AG09319 (cell line): ENCODE measurements at regions not wholly inside any gene's neighbourhood (a gene's known extent, or its start where the extent isn't known, plus 50 kb on each side); places are given as distances from the start of the nearest gene placed in this dataset.

Source experiments
- DNase-seq: peaks from one replicate; pipeline ENCODE4 v3.0.0-alpha.2; 2010; ENCODE audit warnings: low read depth; ENCODE audit errors: extremely low read depth
- CTCF ChIP-seq: IDR thresholded peaks from 2 replicates; pipeline ENCODE4 v1.5.1; 2011; ENCODE audit warnings: low read depth, mild to moderate bottlenecking, inconsistent platforms, low read length, moderate library complexity

GRCh38 chr18:46283895-46284295 is 179.7 kb downstream of the HAUS1 start:
- no peak for TF ChIP-seq CTCF
- DNase-seq = no peak

DNA sequence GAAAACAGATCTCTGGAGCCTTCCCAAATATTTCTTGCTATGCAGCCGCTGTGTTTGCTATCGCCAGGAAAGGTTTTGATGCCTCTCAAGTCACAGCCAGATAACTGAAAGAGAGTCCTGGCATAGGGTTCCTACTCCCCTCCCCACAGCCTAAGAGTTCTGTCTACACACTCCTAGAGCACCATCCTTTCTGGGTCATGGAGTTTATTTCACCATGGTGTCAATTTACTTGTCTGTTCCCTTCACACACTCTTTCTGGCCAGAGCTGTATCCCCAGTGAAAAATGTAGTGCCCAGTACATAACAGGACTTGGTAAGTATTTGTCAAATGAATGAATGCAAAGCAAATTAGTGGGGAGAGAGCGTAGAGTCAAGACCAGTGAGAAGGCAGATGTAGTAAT is 185.3 kb downstream of the HAUS1 start:
- DNase-seq = no peak

GRCh38 chr18:46289931-46290330 is 185.7 kb downstream of the HAUS1 start:
- DNase-seq = no peak
- no peak for TF ChIP-seq CTCF

More for the DNA sequence above, 185.3 kb downstream of the HAUS1 start:
- TF ChIP-seq CTCF = no peak

- no peak for DNase-seq
- TF ChIP-seq CTCF = no peak
Measured at GRCh38 chr18:46290440-46291020, 186.3 kb downstream of the HAUS1 start.

- TF ChIP-seq CTCF = no peak
- no peak for DNase-seq
Measured at GRCh38 chr18:46291149-46291548, 187.0 kb downstream of the HAUS1 start.

DNA sequence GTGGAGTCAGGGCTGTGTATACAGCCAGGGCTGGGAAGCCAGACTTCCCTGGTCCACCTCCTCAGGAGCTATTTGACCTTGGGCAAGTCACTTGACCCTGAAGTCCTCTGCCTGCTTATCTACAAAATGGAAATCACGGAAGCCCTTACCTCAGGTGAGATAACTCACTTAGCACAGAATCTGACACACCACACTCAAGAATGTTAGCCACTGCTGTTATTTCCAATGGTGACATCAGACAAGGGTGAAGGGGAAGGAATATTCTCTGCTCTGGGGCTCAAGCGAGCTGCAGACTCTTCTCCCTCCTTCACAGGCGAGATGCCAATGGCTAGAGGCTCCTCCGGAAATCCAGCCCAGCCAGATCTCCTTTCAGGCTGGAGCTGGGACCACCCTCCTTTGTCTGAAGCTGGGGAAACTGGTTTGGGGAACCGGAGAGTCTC is 189.6 kb downstream of the HAUS1 start:
- TF ChIP-seq CTCF = no peak
- DNase-seq = no peak

DNA sequence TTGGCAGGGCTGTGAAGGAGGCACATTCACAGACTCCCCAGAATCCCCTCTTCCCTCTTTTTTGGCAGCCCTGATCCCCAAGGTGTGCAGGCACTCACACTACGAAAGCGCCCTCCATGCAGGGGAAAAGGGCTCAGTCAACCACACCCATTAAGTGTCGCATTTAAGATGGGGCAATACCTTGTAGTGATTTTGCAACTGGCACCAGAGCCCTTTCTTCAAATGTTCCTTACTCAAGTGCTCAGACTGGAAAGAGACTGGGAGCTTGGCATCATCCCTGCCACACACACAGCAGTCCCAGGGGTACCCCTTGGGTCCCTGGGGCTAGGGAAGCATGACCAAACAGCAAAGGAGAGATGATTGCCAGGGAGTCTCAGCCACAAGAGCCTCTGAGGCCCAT is 190.1 kb downstream of the HAUS1 start:
- TF ChIP-seq CTCF = no peak
- DNase-seq = no peak
